HG03139 (cell line): ENCODE measurements at regions not wholly inside any gene's neighbourhood (a gene's known extent, or its start where the extent isn't known, plus 50 kb on each side); places are given as distances from the start of the nearest gene placed in this dataset.

Source experiments
- ATAC-seq: cut with Tn5 transposase; IDR thresholded peaks from one replicate; pipeline ENCODE4 v1.9.1; 2021; ENCODE audit not compliant: unreplicated experiment

DNA sequence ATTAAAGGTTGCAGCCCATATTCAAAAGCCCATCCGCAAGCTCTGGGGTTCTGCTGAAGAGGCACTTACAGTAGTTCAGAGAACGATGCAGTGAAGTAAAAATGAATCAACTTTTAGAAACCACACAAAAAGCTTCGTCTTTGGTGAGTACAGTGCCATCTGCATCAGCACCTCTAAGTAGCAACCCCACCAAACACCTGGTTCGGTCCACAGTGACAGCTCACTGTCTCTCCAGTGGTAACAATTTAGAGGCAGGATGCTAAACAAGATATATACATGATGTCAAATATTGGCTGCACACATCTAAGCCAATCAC is 275.4 kb upstream of the TCF4 start:
- no peak for ATAC-seq

DNA sequence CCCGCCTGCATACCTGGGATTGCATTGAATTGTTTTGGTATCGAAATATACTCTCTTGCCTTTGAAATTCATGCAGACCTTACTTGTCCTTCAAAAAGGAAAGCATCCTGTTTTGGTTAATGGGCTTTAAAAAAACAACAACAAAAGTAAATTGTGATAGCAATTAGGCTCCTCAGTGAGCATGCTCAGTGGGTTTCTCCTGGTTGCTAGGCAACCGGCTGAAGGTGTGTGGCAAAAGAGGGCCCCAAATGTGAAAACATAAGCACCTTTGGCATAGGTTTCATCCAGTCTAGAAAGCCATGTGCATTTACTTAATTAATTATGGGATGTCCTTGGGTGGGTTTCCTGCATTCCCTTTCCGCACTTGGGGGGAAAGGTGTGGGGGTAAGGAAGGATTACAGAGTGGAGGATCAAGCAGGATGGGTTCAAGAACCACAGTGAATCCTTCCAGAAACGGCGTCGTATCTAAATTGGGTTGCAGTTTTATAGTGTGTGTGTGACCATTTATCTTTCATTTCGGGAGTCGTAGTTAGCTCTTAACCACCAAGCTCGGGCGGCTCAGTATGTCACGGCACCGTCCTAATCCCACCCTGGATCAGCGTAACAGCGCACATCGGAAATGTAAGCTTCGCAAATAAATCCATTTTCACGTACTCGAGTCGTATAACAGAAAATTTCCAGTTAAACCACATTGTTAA is 274.9 kb upstream of the TCF4 start:
- no peak for ATAC-seq

DNA sequence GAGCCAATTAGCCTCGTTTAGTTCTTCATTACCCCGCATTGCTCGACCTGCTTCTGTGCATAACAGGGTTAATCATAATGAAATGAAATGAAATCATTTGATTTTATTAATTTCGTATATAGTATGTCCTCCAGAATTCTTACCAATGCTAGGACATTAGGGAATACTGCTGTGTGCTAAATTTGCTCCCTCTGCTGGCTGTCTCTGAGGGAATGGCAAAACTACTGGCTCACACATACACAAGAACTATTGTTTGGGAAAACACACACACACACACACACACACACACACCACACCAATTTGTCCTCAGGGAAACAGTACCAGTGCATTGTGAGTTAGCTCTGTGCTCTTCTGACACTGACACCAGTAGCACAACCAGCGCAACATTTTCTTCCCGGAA is 273.3 kb upstream of the TCF4 start:
- ATAC-seq, result no peak

DNA sequence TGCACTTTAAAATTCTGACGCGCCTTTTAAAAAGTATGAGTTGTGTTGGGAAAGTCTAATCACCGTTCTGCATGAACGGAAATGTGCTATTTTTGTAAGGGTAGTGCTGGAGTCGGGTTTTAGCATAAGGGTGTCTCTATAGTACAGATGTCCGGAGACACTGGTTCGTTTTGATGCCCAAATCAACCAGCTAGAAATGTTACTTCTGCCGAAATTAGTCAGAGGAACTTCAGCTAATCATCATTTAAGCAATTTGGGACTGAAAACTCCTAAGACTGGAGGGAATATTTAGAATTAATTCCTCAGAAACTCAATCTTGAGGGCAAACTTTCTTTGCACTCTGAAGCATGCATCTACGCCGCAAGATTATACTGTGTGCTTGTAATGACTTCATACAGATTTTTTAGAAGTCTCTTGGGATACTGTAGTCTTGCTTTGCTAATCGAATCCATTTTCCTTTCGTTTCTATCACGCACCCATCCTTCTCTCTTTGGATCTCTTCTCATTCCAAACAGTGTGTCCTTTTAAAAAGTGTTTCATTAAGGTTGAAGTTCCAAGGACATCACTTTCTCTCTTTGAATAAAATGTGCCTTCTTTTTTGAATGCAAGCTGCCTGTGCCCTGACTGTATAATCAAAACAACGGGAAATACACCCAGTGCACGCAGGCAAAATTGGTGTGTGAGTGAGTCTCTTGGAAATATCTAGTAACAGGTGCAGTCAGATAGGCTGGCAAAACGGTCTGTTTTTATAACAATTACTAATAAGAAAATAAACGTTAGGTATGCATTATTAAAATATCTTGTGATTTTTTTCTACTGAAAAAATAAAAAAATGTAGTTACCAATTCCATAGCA is 270.9 kb upstream of the TCF4 start:
- ATAC-seq, result no peak

DNA sequence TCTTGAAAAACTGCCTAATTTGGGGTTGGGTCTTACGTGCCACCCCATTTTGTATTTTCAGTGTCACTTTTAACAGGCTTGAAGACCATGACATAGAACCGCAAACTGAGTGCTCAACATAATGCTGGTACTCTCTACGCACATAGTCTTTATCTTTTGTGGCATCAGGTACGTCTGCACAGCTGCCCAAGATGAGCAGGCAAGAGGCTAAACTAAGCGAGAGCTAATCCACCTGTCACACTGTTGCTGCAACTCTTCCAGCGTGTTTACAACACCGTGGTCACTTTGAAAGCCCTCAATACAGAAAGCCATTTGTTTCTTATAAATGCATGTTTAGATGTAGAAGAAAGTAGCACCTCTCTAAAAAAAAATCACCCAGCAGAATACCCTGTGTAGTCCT is 270.0 kb upstream of the TCF4 start:
- ATAC-seq, result no peak

DNA sequence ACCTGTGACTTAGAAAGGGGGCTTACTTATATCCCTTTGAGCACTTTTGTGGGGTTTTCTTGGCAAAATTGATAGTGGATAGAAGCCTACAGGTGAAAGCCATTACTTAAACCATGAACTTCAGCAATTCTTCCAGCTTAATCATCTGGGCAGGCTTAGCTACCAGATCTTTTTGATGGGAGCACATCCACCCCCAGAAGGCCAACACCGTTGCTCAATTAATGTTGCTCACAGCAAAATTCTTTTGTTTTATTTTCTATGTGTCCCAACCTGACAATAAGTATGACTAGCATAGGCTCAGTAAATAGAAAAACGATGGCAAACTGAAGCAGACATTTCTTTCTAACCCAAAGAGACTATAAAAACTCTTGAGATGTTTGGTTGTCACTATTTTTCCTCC is 269.4 kb upstream of the TCF4 start:
- ATAC-seq, result no peak

DNA sequence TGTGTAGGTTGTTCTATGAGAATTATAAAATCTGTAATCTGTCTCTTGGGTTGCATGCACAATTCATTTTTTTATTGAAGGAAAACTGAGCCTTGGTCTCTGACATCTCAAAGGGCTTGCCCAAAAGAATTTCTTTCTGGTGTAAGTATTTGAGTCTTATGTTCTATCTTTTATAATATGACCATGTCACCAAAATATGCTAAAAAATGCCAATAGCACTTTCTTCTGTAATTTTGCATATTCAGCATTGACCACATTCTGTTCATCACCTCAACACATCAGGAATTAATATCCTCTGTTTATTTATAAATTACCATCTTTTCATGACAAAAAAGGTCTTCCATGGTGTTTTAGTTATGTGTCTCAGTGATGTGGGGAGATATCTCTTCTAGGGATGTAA is 268.7 kb upstream of the TCF4 start:
- ATAC-seq, result no peak

DNA sequence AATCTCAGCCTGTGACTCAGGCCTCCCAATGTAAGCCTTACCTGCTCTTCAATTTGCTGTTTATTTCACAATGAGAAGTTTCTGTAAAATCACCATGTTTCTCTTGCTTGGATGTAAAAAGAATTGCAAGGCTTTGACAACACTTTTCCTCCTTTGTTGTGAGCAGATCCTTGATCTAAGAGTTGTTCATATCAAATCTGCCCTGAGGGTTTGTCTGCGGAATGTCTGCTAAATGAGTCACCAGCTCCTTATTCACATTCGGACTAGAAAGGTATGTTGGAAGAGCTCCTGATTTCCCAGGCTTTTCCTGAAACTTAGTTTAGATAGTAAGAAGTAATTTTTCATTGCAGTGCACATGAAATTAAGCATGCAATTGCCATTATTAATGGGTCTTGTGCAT is 268.2 kb upstream of the TCF4 start:
- no peak for ATAC-seq

DNA sequence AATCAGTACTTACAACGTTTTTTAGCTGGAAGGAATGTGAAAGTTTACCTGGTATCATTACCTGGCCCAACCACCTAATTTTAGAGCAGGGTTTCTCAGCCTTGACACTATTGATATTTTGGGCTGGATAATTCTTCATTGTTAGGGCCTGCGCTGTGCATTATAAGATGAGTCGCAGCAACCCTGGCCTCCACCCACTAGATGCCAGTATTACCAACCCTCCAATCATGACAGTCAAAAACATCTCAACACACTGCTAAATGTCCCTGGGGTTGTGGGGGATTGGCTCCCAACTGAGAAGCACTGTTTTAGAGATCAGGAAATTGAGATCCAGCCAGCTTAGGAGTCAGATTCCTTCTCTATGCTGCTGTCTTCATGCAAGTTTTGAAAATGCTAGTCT is 265.3 kb upstream of the TCF4 start:
- ATAC-seq, result no peak

DNA sequence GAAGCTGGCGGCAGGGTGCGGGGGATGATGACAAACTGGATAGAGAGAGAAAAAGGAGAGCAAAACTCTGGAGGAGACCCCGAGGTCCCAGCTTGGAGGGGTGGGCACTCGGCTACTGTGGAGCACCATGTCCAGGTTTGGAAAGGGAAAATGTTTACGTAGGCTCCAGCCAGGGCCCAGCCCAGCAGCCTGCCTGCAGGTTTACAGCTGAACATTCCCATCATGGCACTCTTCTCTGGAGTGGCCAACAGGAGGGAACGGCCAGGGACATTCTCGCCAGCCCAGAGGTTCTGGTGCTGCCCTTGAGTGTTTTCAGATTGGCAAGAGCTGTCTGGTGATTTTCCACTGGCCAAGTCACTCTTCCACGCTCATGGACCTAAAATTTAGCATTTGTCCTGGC is 262.9 kb upstream of the TCF4 start:
- no peak for ATAC-seq

DNA sequence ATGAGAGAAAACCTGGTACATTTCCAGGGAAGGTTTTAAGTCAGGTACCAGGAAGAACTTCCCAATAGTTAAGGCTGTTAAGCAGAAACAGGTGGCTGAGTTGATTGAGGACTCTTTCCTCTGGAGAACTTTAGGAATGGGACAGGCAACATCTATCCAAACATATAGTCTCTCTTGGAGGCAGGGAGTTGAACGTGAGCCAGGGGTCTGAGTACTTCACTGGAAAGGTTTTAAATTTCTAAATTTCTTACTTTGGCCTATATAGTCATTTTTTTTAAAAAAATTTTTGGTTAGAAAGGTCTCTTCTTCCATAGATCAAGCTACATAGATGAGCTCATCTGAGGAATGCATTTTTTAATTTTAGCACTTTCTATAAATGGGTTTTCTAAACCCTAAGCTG is 261.4 kb upstream of the TCF4 start:
- no peak for ATAC-seq

DNA sequence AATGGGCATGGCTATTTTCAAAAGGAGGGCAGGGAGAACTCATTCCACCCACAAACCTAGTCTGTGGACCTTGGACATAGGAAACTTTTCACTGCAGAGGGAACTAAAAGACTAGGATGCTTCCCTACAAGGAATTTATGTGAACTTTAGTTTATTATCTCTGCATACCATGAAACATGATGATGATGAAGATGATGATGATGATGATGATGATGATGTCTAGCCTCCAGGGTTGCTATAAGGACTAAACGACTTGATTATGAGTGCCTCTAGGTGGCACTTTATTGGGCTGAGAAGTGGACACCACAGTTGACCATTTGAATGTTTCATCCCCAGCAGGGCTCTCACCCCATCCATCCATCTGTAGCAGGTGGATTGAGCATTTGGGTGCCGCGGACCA is 260.0 kb upstream of the TCF4 start:
- no peak for ATAC-seq

DNA sequence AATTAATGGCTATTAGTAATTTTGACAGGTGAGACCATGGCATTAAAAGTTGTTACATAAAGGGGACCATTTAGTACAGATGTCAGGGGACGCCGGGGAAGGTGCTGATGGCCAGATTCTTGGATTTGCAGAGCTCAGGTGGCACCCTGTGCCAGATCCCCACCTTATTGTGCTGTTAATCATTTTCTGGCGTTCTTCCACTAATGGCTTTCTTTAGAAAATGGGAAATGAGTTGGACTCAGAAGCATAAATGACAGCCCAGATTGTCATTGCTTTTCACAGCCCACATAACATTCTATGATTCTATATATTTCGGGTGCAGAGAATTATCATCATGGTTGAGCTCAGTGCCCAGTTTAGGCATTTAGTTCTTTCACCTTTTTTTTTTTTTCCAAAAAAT is 257.2 kb upstream of the TCF4 start:
- ATAC-seq, result no peak

DNA sequence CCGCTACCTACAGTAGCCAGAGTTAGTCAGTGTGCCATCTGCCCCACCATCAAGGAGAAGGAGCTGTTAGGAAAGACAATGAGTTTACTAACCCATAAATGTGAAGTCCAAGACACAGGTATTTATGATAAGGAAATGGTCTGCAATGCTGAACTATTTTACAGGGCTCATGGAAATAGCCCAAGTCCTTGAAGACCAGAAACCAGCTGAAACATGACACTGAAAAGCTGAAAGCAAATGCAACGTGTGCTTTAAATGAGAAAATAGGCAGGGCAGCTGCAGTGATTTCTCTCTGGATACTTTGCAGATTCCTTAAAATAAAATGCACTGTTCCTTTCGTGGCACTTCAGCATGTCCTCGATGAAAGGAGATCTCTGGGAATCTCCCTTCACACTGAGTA is 256.4 kb upstream of the TCF4 start:
- no peak for ATAC-seq

DNA sequence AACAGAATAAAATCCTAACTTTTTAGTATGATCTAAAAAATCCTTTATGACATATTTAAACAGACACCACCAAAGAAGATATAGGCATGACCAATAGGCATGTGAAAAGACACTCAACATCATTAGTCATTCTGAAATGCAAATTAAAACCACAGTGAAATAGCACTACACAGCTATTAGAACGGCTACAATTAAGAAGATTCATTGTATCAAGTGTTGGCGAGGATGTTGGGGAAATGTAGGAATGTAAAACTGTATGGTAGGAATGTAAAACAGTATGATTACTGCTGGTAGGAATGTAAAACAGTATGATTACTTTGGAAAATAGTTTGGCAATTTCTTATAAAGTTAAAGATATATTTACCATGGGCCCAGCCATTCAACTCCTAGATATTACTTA is 253.3 kb upstream of the TCF4 start:
- no peak for ATAC-seq

DNA sequence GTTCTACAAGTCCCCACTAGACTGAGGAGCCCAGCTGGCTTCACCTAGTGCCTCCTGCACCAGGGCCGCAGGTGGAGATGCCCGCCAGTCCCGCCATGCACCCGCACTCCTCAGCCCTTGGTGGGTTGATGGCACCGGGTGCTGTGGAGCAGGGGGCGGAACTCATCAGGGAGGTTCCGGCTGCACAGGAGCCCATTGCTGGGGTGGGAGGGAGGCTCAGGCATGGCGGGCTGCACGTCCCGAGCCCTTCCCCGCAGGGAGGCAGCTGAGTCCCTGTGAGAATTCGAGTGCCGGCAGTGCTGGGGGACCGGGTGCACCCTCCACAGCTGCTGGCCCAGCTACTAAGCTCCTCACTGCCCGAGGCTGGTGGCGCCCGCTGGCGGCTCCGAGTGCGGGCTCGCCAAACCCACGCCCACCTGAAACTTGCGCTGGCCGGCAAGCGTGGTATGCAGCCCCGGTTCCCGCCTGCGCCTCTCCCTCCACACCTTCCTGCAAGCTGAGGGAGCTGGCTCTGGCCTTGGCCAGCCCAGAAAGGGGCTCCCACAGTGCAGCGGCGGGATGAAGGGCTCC is 252.7 kb upstream of the TCF4 start:
- no peak for ATAC-seq

DNA sequence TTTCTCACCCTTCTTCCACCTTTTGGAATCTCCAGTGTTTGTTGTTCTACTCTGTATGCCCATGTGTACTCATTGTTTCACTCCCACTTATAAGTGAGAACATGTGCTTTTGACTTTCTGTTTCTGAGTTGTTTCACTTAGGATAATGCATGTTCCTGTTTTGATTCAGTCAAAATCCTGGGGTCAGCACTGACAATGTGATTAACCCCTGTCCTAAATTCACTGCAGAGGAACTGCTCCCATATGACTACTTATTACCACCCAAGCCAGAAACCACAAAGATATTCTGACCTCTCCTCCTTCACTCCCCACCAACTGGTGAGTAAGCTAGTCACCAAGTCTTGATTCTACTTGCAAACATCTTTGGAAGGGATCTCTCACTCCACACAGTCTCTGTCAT is 251.4 kb upstream of the TCF4 start:
- no peak for ATAC-seq

DNA sequence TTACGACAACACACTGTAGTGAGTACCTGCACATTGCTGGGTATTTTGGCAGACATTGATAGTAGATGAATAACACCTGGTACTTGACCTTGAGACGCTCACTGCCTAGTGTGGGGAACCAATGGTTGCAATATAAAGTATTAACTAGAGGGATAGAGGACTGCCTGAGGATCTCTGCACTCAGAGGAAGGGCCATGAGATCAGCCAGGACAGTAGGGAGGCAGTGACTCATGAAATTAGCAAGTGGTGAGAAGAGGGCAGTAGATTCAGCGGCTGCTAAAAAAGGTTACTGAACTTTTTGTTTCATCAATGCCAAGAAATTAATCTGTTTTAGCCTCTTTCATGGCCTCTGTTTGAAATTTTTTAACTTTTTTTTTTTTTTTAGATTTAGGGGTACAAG is 250.8 kb upstream of the TCF4 start:
- no peak for ATAC-seq

DNA sequence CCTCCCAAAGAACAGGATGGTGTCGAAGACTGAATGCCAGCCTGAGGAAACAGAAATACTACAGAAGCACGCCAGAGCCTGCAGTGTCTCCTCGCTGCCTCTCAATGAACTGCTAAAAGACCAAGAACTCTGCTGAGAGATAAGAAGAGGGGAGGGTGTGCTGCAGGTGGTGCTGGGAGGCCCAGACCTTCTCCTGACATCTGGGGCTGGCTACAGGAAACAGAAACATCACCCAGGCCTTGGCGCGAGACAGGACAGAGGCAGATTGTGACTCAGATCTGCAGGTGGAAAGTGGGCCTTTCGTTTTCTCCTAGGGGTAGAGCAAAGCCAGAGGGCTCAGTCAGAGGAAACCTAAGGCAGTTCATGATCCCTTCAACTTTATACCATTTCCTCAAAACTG is 250.3 kb upstream of the TCF4 start:
- no peak for ATAC-seq

DNA sequence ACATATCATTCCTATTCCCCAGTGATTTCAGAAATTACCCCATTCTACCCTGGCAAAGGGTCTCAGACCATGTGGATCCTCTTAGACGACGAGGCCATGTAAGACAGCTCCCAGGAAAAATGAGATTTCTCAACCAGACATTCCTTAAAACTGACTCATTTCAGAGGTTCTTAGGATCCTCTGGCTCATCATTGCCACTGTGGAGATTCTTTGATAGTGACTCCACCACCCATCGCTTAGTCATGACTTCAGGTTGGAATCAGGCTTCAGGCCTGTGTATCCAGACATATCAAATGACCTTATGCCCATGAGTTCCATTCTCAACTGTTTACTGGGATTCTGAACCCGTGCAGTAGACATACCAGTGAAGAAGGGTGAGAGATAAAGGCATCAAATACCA is 245.6 kb upstream of the TCF4 start:
- no peak for ATAC-seq

DNA sequence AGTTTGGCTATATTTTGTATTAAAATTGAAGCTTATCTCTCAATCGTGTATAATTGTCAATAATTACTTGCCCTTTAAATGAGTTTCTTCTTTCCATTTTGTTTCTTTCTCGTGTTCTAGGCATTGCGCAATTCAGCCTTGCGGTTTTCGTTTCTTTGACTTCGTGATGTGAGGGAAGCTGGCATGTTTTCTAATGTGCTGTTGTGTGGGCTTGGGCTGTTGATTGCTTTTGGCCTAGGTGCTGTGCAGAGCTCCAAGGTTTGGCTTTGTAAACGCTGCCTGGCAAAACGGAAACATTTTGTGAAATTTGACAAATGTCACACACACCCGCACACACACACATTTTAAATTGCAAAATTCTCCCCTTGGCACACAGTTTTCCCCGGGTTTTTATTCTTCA is 242.6 kb upstream of the TCF4 start:
- no peak for ATAC-seq

DNA sequence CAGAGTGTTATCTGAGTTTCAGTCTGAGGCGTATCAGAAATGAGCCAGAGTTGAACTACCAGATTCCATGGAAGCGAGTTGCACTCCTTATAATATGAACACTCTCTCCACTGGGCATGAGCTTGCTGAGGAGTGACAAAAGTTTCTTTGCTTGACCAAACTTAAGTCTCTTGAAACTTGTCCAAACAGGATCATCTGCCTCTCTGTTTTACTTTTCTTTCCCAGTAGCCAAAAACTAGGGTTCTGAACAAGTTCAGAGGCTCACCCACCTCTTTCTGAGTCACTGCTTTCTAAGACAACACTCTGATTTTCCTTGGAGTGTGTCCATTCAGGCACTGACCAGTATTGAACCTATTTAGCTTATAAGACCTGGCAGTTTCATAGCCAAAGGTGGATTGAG is 233.2 kb upstream of the TCF4 start:
- no peak for ATAC-seq

DNA sequence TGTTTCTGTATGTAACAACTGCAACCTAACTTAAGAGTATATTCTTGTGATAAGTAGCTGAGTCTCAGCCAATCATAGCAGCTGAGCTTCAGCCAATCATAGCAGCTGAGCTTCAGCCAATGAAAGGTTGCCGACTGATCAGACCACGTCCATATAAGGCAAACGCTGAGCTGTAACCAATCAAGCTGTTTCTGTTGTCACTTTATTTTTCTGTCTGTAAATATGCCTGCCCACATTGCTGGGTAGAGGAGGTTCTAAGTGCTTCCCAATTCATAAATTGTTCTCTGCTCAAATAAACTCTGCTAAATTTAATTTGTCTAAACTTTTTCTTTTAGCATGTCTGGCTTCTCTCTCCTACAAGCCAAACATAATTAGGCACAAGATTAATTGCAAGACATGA is 231.5 kb upstream of the TCF4 start:
- ATAC-seq, result no peak
